ENCODE measurements at regions not wholly inside any gene's neighbourhood (a gene's known extent, or its start where the extent isn't known, plus 50 kb on each side); places are given as distances from the start of the nearest gene placed in this dataset.

- Histone ChIP-seq H3K4me1 (no peaks in the 10 kb centered on the region), H3K27me3 (no peaks in the 10 kb centered on the region), H3K36me3 (no peaks in the 10 kb centered on the region), H3K27ac (no peak overlapping the region), H3K9me3 (no peaks in the 10 kb centered on the region), H3K4me3 (no peak overlapping the region)
- intact Hi-C loops (cut with DNase I; ENCODE audit: low total_unique reads), result no loop called here
- no peak for TF ChIP-seq CTCF (IDR thresholded peaks at IDR 0.05)
- TF ChIP-seq POLR2A (IDR thresholded peaks at IDR 0.05), result no peak
- TF ChIP-seq POLR2AphosphoS5 (IDR thresholded peaks at IDR 0.05), result no peak
- DNase-seq (ENCODE audit: low spot score in 2 of 2), result no peak
These were observed 197.0 kb downstream of the CLIC5 start for GRCh38 chr6:45818655-45819054.

GRCh38 chr6:45816674-45817297 is 198.9 kb downstream of the CLIC5 start:
- intact Hi-C loops (cut with DNase I; ENCODE audit: low total_unique reads), result no loop called here
- H3K4me3 ChIP-seq, result no peak overlapping the region
- no peak overlapping the region for H3K27ac ChIP-seq
- TF ChIP-seq POLR2A (IDR thresholded peaks at IDR 0.05), result no peak
- no peak for TF ChIP-seq CTCF (IDR thresholded peaks at IDR 0.05)
- TF ChIP-seq POLR2AphosphoS5 (IDR thresholded peaks at IDR 0.05), result no peak
- no peaks in the 10 kb centered on the region for H3K36me3 ChIP-seq
- no peaks in the 10 kb centered on the region for H3K4me1 ChIP-seq
- no peaks in the 10 kb centered on the region for H3K27me3 ChIP-seq
- DNase-seq (ENCODE audit: low spot score in 2 of 2), result no peak
- H3K9me3 ChIP-seq, result no peaks in the 10 kb centered on the region

- no peaks in the 10 kb centered on the region for H3K4me1 ChIP-seq
- no peaks in the 10 kb centered on the region for H3K27me3 ChIP-seq
- H3K36me3 ChIP-seq, result no peaks in the 10 kb centered on the region
- H3K9me3 ChIP-seq, result no peaks in the 10 kb centered on the region
- H3K4me3 ChIP-seq, result no peak overlapping the region
- intact Hi-C loops (cut with DNase I; ENCODE audit: low total_unique reads), result no loop called here
- H3K27ac ChIP-seq, result peak overlapping the region in 1 of 2 donors; percentile 58
- no peak for DNase-seq (ENCODE audit: low spot score in 2 of 2)
- TF ChIP-seq POLR2AphosphoS5 (IDR thresholded peaks at IDR 0.05) (peak in 1 of 3 donors; percentile 16), POLR2A (IDR thresholded peaks at IDR 0.05) (no peak), CTCF (IDR thresholded peaks at IDR 0.05) (no peak)
These were observed 200.1 kb downstream of the CLIC5 start for GRCh38 chr6:45815466-45816125.

- Histone ChIP-seq H3K9me3 (no peaks in the 10 kb centered on the region), H3K4me3 (no peak overlapping the region), H3K27me3 (no peaks in the 10 kb centered on the region), H3K36me3 (no peaks in the 10 kb centered on the region), H3K4me1 (no peaks in the 10 kb centered on the region), H3K27ac (no peak overlapping the region)
- no peak for DNase-seq (ENCODE audit: low spot score in 2 of 2)
- intact Hi-C loops (cut with DNase I; ENCODE audit: low total_unique reads), result no loop called here
- TF ChIP-seq POLR2A (IDR thresholded peaks at IDR 0.05) (no peak), POLR2AphosphoS5 (IDR thresholded peaks at IDR 0.05) (no peak), CTCF (IDR thresholded peaks at IDR 0.05) (no peak)
These were observed 200.9 kb downstream of the CLIC5 start for GRCh38 chr6:45814772-45815171.

- no peaks in the 10 kb centered on the region for H3K36me3 ChIP-seq
- no peak overlapping the region for H3K27ac ChIP-seq
- H3K27me3 ChIP-seq, result no peaks in the 10 kb centered on the region
- H3K9me3 ChIP-seq, result no peaks in the 10 kb centered on the region
- no peak for DNase-seq (ENCODE audit: low spot score in 2 of 2)
- intact Hi-C loops (cut with DNase I; ENCODE audit: low total_unique reads), result no loop called here
- TF ChIP-seq POLR2A (IDR thresholded peaks at IDR 0.05) (no peak), CTCF (IDR thresholded peaks at IDR 0.05) (no peak), POLR2AphosphoS5 (IDR thresholded peaks at IDR 0.05) (no peak)
- H3K4me3 ChIP-seq, result no peak overlapping the region
- no peaks in the 10 kb centered on the region for H3K4me1 ChIP-seq
These were observed 201.7 kb downstream of the CLIC5 start for GRCh38 chr6:45813943-45814342.
